Naive thymus-derived CD4-positive, alpha-beta T cell (primary cell): ENCODE measurements at regions not wholly inside any gene's neighbourhood (a gene's known extent, or its start where the extent isn't known, plus 50 kb on each side); places are given as distances from the start of the nearest gene placed in this dataset.
"Not testable (repeated sequence)": the region's sequence is repeated elsewhere in the genome, so short reads cannot be mapped to it uniquely, and the experiment has no call there.

Experiments
- ATAC-seq: fragments of 150-1000 bp; cut with Tn5 transposase; 2 replicates; pipeline ENCODE4 v1.10.0; 2021; ENCODE audit warnings: mild to moderate bottlenecking, moderate library complexity
- CTCF ChIA-PET: fragments of 350-600 bp; sonication (Branson Sonifier 250); formaldehyde crosslinking; loops from one replicate; lab custom pipeline; 2021; ENCODE audit warnings: antibody characterized with exemption; lab: Charles Lee
- POLR2A ChIA-PET: fragments of 350-600 bp; sonication (Branson Sonifier 250); formaldehyde crosslinking; loops from one replicate; lab custom pipeline; 2021; ENCODE audit warnings: antibody characterized with exemption, inconsistent platforms; lab: Charles Lee
- DNase-seq, 9 donors: peaks; one replicate each; pipeline versions ENCODE4 v3.0.0 to v3.0.0-alpha.2; 2020 to 2022; ENCODE audit warnings: mixed read lengths in 1 of 9
- H3K27ac ChIP-seq: one replicate; pipeline ENCODE4 v1.7.0; 2013; ENCODE audit warnings: mild to moderate bottlenecking, low read depth, low read length, moderate library complexity
- H3K27me3 ChIP-seq, 2 donors: one replicate each; pipeline ENCODE4 v1.7.0; 2013; ENCODE audit warnings: low read length in 2 of 2, mild to moderate bottlenecking in 2 of 2, moderate library complexity in 2 of 2; ENCODE audit not compliant: control insufficient read depth in 2 of 2, insufficient read depth in 2 of 2
- H3K36me3 ChIP-seq, 3 experiments: 1 replicate in 2 of 3; 2 replicates in 1 of 3; pipeline ENCODE4 v1.7.0; 2013; ENCODE audit warnings: low read length in 3 of 3, mild to moderate bottlenecking in 3 of 3, moderate library complexity in 1 of 3; ENCODE audit not compliant: insufficient read depth in 3 of 3, control insufficient read depth in 2 of 3
- H3K4me1 ChIP-seq, 2 donors: one replicate each; pipeline ENCODE4 v1.7.0; 2013; ENCODE audit warnings: low read length in 2 of 2, mild to moderate bottlenecking in 2 of 2, moderate library complexity in 1 of 2; ENCODE audit not compliant: control insufficient read depth in 2 of 2, insufficient read depth in 2 of 2
- H3K4me3 ChIP-seq: 2 replicates; pipeline ENCODE4 v1.7.0; 2013; ENCODE audit warnings: mild to moderate bottlenecking, low read length
- H3K9me3 ChIP-seq, 3 experiments: 1 replicate in 2 of 3; 2 replicates in 1 of 3; pipeline ENCODE4 v1.7.0; 2013; ENCODE audit warnings: low read length in 3 of 3; ENCODE audit not compliant: control insufficient read depth in 2 of 3
- H3K27ac Mint-ChIP-seq, 9 donors: one replicate each; pipeline ENCODE4 v1.8.0; 2020 to 2022; ENCODE audit warnings: mixed read lengths in 9 of 9, mild to moderate bottlenecking in 8 of 9, moderate library complexity in 5 of 9, inconsistent platforms in 2 of 9
- H3K27me3 Mint-ChIP-seq, 5 donors: one replicate each; pipeline ENCODE4 v1.8.0; 2021 to 2022; ENCODE audit warnings: mixed read lengths in 5 of 5, mild to moderate bottlenecking in 1 of 5
- H3K36me3 Mint-ChIP-seq, 5 donors: one replicate each; pipeline ENCODE4 v1.8.0; 2020 to 2022; ENCODE audit warnings: mixed read lengths in 5 of 5, mild to moderate bottlenecking in 3 of 5, inconsistent platforms in 1 of 5
- H3K4me1 Mint-ChIP-seq, 7 donors: one replicate each; pipeline ENCODE4 v1.8.0; 2020 to 2022; ENCODE audit warnings: mixed read lengths in 7 of 7, mild to moderate bottlenecking in 3 of 7, inconsistent platforms in 1 of 7
- H3K4me3 Mint-ChIP-seq, 10 donors: one replicate each; pipeline ENCODE4 v1.8.0; 2020 to 2022; ENCODE audit warnings: mild to moderate bottlenecking in 10 of 10, mixed read lengths in 10 of 10, moderate library complexity in 6 of 10, inconsistent platforms in 2 of 10
- H3K9me3 Mint-ChIP-seq, 11 donors: one replicate each; pipeline ENCODE4 v1.8.0; 2020 to 2022; ENCODE audit warnings: mixed read lengths in 11 of 11, mild to moderate bottlenecking in 4 of 11, inconsistent platforms in 1 of 11, moderate library complexity in 1 of 11
- intact Hi-C, 2 donors: fragments of 100-400 bp; cut with micrococcal nuclease; formaldehyde crosslinking; loops; one replicate each; pipeline ENCODE4 v1.15.1; 2023

DNA sequence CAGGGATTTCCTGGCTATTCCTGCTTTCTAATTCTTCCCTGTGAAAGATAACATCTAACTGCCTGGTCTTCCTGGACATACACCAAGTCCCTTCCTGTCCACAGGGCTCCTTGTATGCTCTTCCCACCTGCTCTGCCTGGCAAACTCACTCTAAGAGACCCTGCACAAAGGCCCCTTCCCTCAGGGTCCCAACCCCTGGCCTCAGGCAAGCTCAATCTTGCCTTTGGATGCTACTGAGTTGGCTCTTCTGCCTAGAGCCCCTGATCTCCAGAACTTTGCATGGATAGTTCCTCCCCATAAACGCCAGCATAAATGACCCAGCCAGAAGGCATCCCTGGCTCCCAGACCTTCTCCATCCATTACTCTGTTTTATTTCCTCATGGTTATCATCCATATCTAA lies 98.3 kb upstream of the OTOS start:
- H3K4me1 Mint-ChIP-seq: peaks cover 0 to 8% (median 0%) of the 10 kb centered on the region in 7 donors
- CTCF ChIA-PET: no interaction called here
- no peaks in the 10 kb centered on the region for H3K36me3 Mint-ChIP-seq
- intact Hi-C loops: loop anchor here in 1 of 2 donors (10.0 kb wide), 1 partner anchor 596 kb away; no protein-coding TSS in a partner anchor
- H3K4me3 Mint-ChIP-seq: no peak overlapping the region
- no peak overlapping the region for H3K4me3 ChIP-seq
- DNase-seq (no peak), ATAC-seq (no peak)
- H3K27ac ChIP-seq: no peak overlapping the region
- no peaks in the 10 kb centered on the region for H3K36me3 ChIP-seq
- POLR2A ChIA-PET: no interaction called here
- H3K9me3 ChIP-seq: no peaks in the 10 kb centered on the region
- no peaks in the 10 kb centered on the region for H3K27me3 ChIP-seq
- no peaks in the 10 kb centered on the region for H3K4me1 ChIP-seq
- H3K27me3 Mint-ChIP-seq: peaks cover 0 to 29% (median 19%) of the 10 kb centered on the region in 5 donors
- H3K27ac Mint-ChIP-seq: no peak overlapping the region
- peaks cover 0 to 3% (median 0%) of the 10 kb centered on the region in 11 donors for H3K9me3 Mint-ChIP-seq

DNA sequence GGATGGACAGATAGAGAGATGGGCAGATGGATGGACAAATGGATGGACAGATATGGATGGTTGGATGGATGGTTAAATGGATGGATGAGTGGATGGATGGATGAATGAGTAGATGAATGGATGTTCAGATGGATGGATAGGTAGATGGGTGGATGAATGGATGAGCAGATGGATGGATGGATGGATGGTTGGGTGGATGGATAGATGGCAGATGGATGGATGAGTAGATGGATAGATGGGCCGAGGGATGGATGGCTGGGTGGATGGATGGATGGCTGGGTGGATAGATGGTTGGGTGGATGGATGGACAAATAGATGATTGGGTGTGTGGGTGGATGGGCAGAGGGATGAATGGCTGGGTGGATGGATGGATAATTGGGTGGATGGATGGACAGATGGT lies 98.9 kb upstream of the OTOS start:
- intact Hi-C loops: loop anchor here in 1 of 2 donors (10.0 kb wide), 1 partner anchor 595 kb away; no protein-coding TSS in a partner anchor
- H3K4me1 Mint-ChIP-seq: peaks cover 0 to 3% (median 0%) of the 10 kb centered on the region in 7 donors
- no peak for ATAC-seq
- peaks cover 0 to 3% (median 0%) of the 10 kb centered on the region in 11 donors for H3K9me3 Mint-ChIP-seq
- no peaks in the 10 kb centered on the region for H3K9me3 ChIP-seq
- H3K4me3 Mint-ChIP-seq: no peak overlapping the region
- no peak overlapping the region for H3K27ac Mint-ChIP-seq
- H3K4me1 ChIP-seq: no peaks in the 10 kb centered on the region
- ChIA-PET CTCF (no interaction called here), POLR2A (no interaction called here)
- no peaks in the 10 kb centered on the region for H3K36me3 Mint-ChIP-seq
- H3K27me3 ChIP-seq: no peaks in the 10 kb centered on the region
- no peak overlapping the region for H3K4me3 ChIP-seq
- no peaks in the 10 kb centered on the region for H3K36me3 ChIP-seq
- no peak for DNase-seq
- no peak overlapping the region for H3K27ac ChIP-seq
- peaks cover 0 to 34% (median 19%) of the 10 kb centered on the region in 5 donors for H3K27me3 Mint-ChIP-seq

GRCh38 chr2:240240017-240240734 lies 99.7 kb upstream of the OTOS start:
- no peaks in the 10 kb centered on the region for H3K27me3 ChIP-seq
- peaks cover 0 to 3% (median 0%) of the 10 kb centered on the region in 11 donors for H3K9me3 Mint-ChIP-seq
- intact Hi-C loops: no loop called here
- no peaks in the 10 kb centered on the region for H3K4me1 ChIP-seq
- H3K36me3 ChIP-seq: no peaks in the 10 kb centered on the region
- H3K36me3 Mint-ChIP-seq: no peaks in the 10 kb centered on the region
- ChIA-PET CTCF (no interaction called here), POLR2A (no interaction called here)
- peaks cover 0 to 40% (median 21%) of the 10 kb centered on the region in 5 donors for H3K27me3 Mint-ChIP-seq
- H3K27ac Mint-ChIP-seq: no peak overlapping the region
- DNase-seq (peak in 1 of 9 donors; percentile 8), ATAC-seq (no peak)
- no peaks in the 10 kb centered on the region for H3K9me3 ChIP-seq
- H3K4me3 Mint-ChIP-seq: no peak overlapping the region
- no peak overlapping the region for H3K4me3 ChIP-seq
- H3K27ac ChIP-seq: no peak overlapping the region
- H3K4me1 Mint-ChIP-seq: no peaks in the 10 kb centered on the region

- CTCF ChIA-PET: no interaction called here
- intact Hi-C loops: no loop called here
- peaks cover 0 to 3% (median 0%) of the 10 kb centered on the region in 11 donors for H3K9me3 Mint-ChIP-seq
- no peak overlapping the region for H3K4me3 Mint-ChIP-seq
- H3K36me3 Mint-ChIP-seq: no peaks in the 10 kb centered on the region
- Histone ChIP-seq H3K4me1 (no peaks in the 10 kb centered on the region), H3K4me3 (no peak overlapping the region), H3K27me3 (no peaks in the 10 kb centered on the region), H3K9me3 (no peaks in the 10 kb centered on the region), H3K36me3 (no peaks in the 10 kb centered on the region), H3K27ac (no peak overlapping the region)
- H3K27ac Mint-ChIP-seq: no peak overlapping the region
- no peaks in the 10 kb centered on the region for H3K4me1 Mint-ChIP-seq
- peaks cover 0 to 40% (median 24%) of the 10 kb centered on the region in 5 donors for H3K27me3 Mint-ChIP-seq
- no peak for DNase-seq
- ATAC-seq: no peak
- POLR2A ChIA-PET: interaction anchor here (1.2 kb wide), 1 partner anchor 8 kb away, joined by 4 read pairs; no protein-coding TSS in a partner anchor
Measured at GRCh38 chr2:240240781-240241180, 100.3 kb upstream of the OTOS start.

GRCh38 chr2:240241572-240241971 lies 101.1 kb upstream of the OTOS start:
- intact Hi-C loops: no loop called here
- DNase-seq (no peak), ATAC-seq (no peak)
- Mint-ChIP-seq H3K36me3 (no peaks in the 10 kb centered on the region), H3K27ac (no peak overlapping the region), H3K9me3 (peaks cover 0 to 3% (median 0%) of the 10 kb centered on the region in 11 donors), H3K4me3 (no peak overlapping the region), H3K4me1 (no peaks in the 10 kb centered on the region), H3K27me3 (peaks cover 3 to 48% (median 30%) of the 10 kb centered on the region in 5 donors)
- Histone ChIP-seq H3K9me3 (no peaks in the 10 kb centered on the region), H3K4me3 (no peak overlapping the region), H3K27ac (no peak overlapping the region), H3K27me3 (no peaks in the 10 kb centered on the region), H3K36me3 (no peaks in the 10 kb centered on the region), H3K4me1 (no peaks in the 10 kb centered on the region)
- ChIA-PET CTCF (interaction anchor here (1.0 kb wide), 1 partner anchor 9 kb away, joined by 3 read pairs; no protein-coding TSS in a partner anchor), POLR2A (interaction anchor here (1.2 kb wide), 1 partner anchor 9 kb away, joined by 4 read pairs; no protein-coding TSS in a partner anchor)

- H3K9me3 Mint-ChIP-seq, H3K9me3 ChIP-seq, H3K4me1 ChIP-seq, H3K4me1 Mint-ChIP-seq, H3K4me3 Mint-ChIP-seq, H3K36me3 ChIP-seq, H3K4me3 ChIP-seq, ATAC-seq, H3K27me3 ChIP-seq, H3K36me3 Mint-ChIP-seq, intact Hi-C loops, POLR2A ChIA-PET, CTCF ChIA-PET, H3K27ac Mint-ChIP-seq, H3K27ac ChIP-seq, DNase-seq: not testable (repeated sequence)
- H3K27me3 Mint-ChIP-seq: peaks cover 3 to 54% (median 39%) of the 10 kb centered on the region in 5 donors
Measured at GRCh38 chr2:240243049-240243448, 102.6 kb upstream of the OTOS start.

DNA sequence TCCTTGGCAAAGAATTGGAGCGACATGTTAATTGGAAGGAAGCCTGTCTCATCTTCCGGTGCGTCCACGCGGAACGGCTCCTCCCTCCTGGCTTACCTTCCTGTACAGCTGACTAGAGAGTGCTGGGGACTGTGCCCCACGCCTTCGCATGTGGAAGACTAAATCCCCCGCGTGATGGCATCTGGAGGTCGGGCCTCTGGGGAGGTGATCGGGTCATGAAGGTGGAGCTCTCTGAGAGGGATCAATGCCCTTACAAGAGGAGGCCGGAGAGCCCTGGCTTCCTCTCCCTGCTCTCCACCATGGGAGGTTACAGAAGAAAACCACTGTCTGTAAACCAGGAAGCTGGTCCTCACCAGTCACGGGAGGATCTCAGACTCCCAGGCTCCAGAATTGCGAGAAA lies 104.1 kb upstream of the OTOS start:
- H3K4me3 Mint-ChIP-seq: no peak overlapping the region
- no peak overlapping the region for H3K27ac Mint-ChIP-seq
- H3K4me1 Mint-ChIP-seq: no peaks in the 10 kb centered on the region
- no peaks in the 10 kb centered on the region for H3K36me3 Mint-ChIP-seq
- H3K4me1 ChIP-seq: no peaks in the 10 kb centered on the region
- ChIA-PET POLR2A (no interaction called here), CTCF (no interaction called here)
- no peaks in the 10 kb centered on the region for H3K27me3 ChIP-seq
- ATAC-seq: no peak
- H3K4me3 ChIP-seq: no peak overlapping the region
- no peaks in the 10 kb centered on the region for H3K9me3 ChIP-seq
- H3K9me3 Mint-ChIP-seq: peaks cover 0 to 3% (median 0%) of the 10 kb centered on the region in 11 donors
- intact Hi-C loops: no loop called here
- DNase-seq: peak in 1 of 9 donors; percentile 11
- no peaks in the 10 kb centered on the region for H3K36me3 ChIP-seq
- no peak overlapping the region for H3K27ac ChIP-seq
- peaks cover 3 to 51% (median 26%) of the 10 kb centered on the region in 5 donors for H3K27me3 Mint-ChIP-seq
